Omental fat pad (tissue), 3 donors: ENCODE measurements at regions not wholly inside any gene's neighbourhood (a gene's known extent, or its start where the extent isn't known, plus 50 kb on each side); places are given as distances from the start of the nearest gene placed in this dataset.
A peak's percentile ranks its signal among the peaks of the same experiment; 100 is the strongest.

Experiments used
- ATAC-seq: fragments of 150-250 bp; one replicate; pipeline ENCODE4 v1.9.1; 2016; ENCODE audit warnings: mild to moderate bottlenecking, moderate library complexity; ENCODE audit not compliant: low FRiP score
- DNase-seq: peaks from one replicate; pipeline ENCODE4 v3.0.0-alpha.2; 2019; ENCODE audit warnings: low spot score
- CTCF ChIP-seq, 3 donors: fragments of 450-650 bp; IDR thresholded peaks; one replicate each; pipeline ENCODE4 v1.5.1; 2016 to 2017; ENCODE audit warnings: antibody characterized with exemption in 3 of 3, mild to moderate bottlenecking in 3 of 3, moderate library complexity in 2 of 3

DNA sequence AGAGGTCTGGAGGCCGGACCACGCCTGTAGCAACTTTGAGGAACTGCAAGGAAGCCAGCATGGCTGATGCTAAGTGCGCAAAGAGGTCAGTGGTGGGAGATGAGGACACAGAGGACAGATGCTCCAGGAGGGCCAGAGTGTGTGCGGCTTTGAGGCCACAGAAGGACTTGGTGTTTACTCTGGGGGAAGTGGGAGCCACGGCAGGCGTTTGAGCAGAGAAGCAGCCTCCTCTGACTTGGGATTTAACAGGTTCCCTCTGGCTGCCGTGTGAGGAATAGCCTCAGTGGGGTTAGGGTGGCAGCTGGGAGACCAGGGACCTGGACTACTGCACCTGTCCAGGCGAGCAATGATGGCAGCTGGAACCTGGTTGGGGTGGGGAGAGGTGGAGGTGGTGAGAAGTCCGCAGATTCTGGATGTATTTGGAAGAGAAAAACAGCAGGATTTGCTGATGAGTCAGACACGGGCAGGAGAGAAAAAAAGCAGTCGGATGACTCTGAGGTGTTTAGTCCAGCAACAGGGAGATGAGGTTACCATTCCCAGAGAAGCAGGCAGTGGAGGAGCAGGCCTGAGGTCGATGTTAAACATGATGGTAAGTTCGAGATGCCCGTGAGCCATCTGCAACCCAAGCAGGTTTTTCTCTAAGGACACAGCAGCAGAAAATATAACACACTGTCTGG lies 143.5 kb downstream of the SCARB1 start:
- no peak for TF ChIP-seq CTCF (IDR thresholded peaks at IDR 0.05)
- peak; percentile 80 for ATAC-seq
- DNase-seq, result no peak

- no peak for DNase-seq
- TF ChIP-seq CTCF (IDR thresholded peaks at IDR 0.05), result no peak
- ATAC-seq, result no peak
Measured at GRCh38 chr12:124719231-124719630, 144.4 kb downstream of the SCARB1 start.

DNA sequence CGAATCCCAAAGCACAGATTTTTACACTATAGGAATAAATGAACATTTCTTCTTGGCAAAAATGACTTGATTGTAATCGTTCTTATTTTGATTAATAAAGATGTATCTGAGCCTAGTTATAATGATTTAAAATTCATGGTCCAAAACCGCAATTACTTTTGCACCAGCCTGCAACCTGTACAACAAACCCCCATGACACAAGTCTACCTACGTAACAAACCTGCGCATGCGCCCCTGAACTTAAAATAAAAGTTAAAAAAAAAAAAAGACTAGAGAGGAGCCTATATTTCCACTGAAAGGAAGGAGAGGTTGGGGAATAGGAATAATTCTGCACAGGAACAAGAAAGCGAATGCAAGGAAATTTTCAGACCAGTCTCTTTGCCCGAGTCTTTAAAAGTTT lies 145.2 kb downstream of the SCARB1 start:
- TF ChIP-seq CTCF (IDR thresholded peaks at IDR 0.05), result no peak
- DNase-seq (no peak), ATAC-seq (no peak)

GRCh38 chr12:124718036-124718435 lies 145.6 kb downstream of the SCARB1 start:
- no peak for TF ChIP-seq CTCF (IDR thresholded peaks at IDR 0.05)
- no peak for DNase-seq
- ATAC-seq, result no peak

DNA sequence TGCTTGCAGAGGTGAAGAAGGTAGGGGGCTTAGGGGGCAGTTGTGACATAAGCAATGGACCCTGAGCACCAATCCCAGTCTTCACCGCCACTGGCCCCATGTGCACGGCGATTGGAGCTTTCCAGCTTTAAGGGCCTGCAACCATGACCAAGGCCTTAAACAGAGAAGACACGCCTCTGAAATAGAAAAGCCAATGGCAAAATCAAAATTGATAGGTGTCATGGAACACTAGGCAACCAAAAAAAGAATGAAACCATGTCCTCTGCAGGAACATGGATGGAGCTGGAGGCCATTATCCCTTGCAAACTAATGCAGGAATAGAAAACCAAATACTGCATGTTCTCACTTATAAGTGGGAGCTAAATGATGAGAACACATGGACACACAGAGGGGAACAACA lies 146.3 kb downstream of the SCARB1 start:
- no peak for TF ChIP-seq CTCF (IDR thresholded peaks at IDR 0.05)
- no peak for DNase-seq

GRCh38 chr12:124716208-124717130 lies 147.2 kb downstream of the SCARB1 start:
- TF ChIP-seq CTCF (IDR thresholded peaks at IDR 0.05), result no peak
- ATAC-seq, result no peak
- no peak for DNase-seq

More for the DNA sequence above, 146.3 kb downstream of the SCARB1 start:
- no peak for ATAC-seq
